ENCODE measurements at regions not wholly inside any gene's neighbourhood (a gene's known extent, or its start where the extent isn't known, plus 50 kb on each side); places are given as distances from the start of the nearest gene placed in this dataset.

- Histone ChIP-seq H3K27ac (no peak overlapping the region), H3K4me3 (no peak overlapping the region), H3K36me3 (ENCODE audit: low read depth, missing control alignments) (no peaks in the 10 kb centered on the region), H3K4me1 (no peaks in the 10 kb centered on the region), H3K9me3 (no peaks in the 10 kb centered on the region), H3K27me3 (no peaks in the 10 kb centered on the region)
- WGBS, 2 donors = 45 to 55% methylated on average over 4 of the region's 4 CpGs
- TF ChIP-seq CTCF (IDR thresholded peaks at IDR 0.05) = no peak
- TF ChIP-seq POLR2A (IDR thresholded peaks at IDR 0.05) = no peak
- no peak for DNase-seq
- intact Hi-C loops (cut with DNase I; ENCODE audit: low total_unique reads) = no loop called here
Observed at GRCh38 chrX:96615448-96615847, 69.2 kb upstream of the DIAPH2 start.

GRCh38 chrX:96619588-96619987, 65.1 kb upstream of the DIAPH2 start:
- Histone ChIP-seq H3K9me3 (no peaks in the 10 kb centered on the region), H3K27me3 (no peaks in the 10 kb centered on the region), H3K27ac (no peak overlapping the region), H3K36me3 (ENCODE audit: low read depth, missing control alignments) (no peaks in the 10 kb centered on the region), H3K4me1 (no peaks in the 10 kb centered on the region), H3K4me3 (no peak overlapping the region)
- intact Hi-C loops (cut with DNase I; ENCODE audit: low total_unique reads) = no loop called here
- TF ChIP-seq CTCF (IDR thresholded peaks at IDR 0.05) (no peak), POLR2A (IDR thresholded peaks at IDR 0.05) (no peak)
- DNase-seq = no peak

GRCh38 chrX:96621811-96622210, 62.8 kb upstream of the DIAPH2 start:
- 29 to 50% methylated on average over 1 of the region's 1 CpG for WGBS, 2 donors
- no peaks in the 10 kb centered on the region for H3K4me1 ChIP-seq
- no peaks in the 10 kb centered on the region for H3K36me3 ChIP-seq (ENCODE audit: low read depth, missing control alignments)
- no peak for DNase-seq
- intact Hi-C loops (cut with DNase I; ENCODE audit: low total_unique reads) = no loop called here
- H3K27ac ChIP-seq = no peak overlapping the region
- no peaks in the 10 kb centered on the region for H3K27me3 ChIP-seq
- no peaks in the 10 kb centered on the region for H3K9me3 ChIP-seq
- TF ChIP-seq POLR2A (IDR thresholded peaks at IDR 0.05) (no peak), CTCF (IDR thresholded peaks at IDR 0.05) (no peak)
- H3K4me3 ChIP-seq = no peak overlapping the region

Data from testis (tissue), 2 donors.